LNCAP (cell line): ENCODE measurements at regions not wholly inside any gene's neighbourhood (a gene's known extent, or its start where the extent isn't known, plus 50 kb on each side); places are given as distances from the start of the nearest gene placed in this dataset.

ENCODE experiments used
- CTCF ChIP-seq: fragments of 450-650 bp; IDR thresholded peaks from 2 replicates; pipeline ENCODE4 v1.5.1; 2017; ENCODE audit warnings: mild to moderate bottlenecking

- no peak for TF ChIP-seq CTCF
These were observed 379.9 kb downstream of the SAMD5 start for GRCh38 chr6:147888374-147888773.

- TF ChIP-seq CTCF = no peak
These were observed 383.2 kb downstream of the SAMD5 start for GRCh38 chr6:147891671-147892070.

- TF ChIP-seq CTCF = no peak
These were observed 384.0 kb downstream of the SAMD5 start for GRCh38 chr6:147892476-147892875.

- TF ChIP-seq CTCF = no peak
These were observed 386.8 kb downstream of the SAMD5 start for GRCh38 chr6:147895272-147895671.

GRCh38 chr6:147900247-147900830, 391.8 kb downstream of the SAMD5 start:
- TF ChIP-seq CTCF = no peak

- no peak for TF ChIP-seq CTCF
These were observed 394.8 kb downstream of the SAMD5 start for GRCh38 chr6:147903321-147903720.

GRCh38 chr6:147903931-147904330, 395.4 kb downstream of the SAMD5 start:
- no peak for TF ChIP-seq CTCF

GRCh38 chr6:147904416-147904815, 395.9 kb downstream of the SAMD5 start:
- TF ChIP-seq CTCF = no peak
